ENCODE measurements at regions not wholly inside any gene's neighbourhood (a gene's known extent, or its start where the extent isn't known, plus 50 kb on each side); places are given as distances from the start of the nearest gene placed in this dataset.

GRCh38 chr10:18875477-18875876 is 173.1 kb upstream of the MALRD1 start:
- TF ChIP-seq POLR2A (IDR thresholded peaks at IDR 0.05) = no peak
- no peak for TF ChIP-seq CTCF (IDR thresholded peaks at IDR 0.05)

All from esophagus squamous epithelium (tissue), 4 donors.